ENCODE measurements at regions not wholly inside any gene's neighbourhood (a gene's known extent, or its start where the extent isn't known, plus 50 kb on each side); places are given as distances from the start of the nearest gene placed in this dataset.

- DNase-seq = no peak
These were observed 49.8 kb downstream of the PLCE1 start for GRCh38 chr10:94043431-94043990.

- DNase-seq = no peak
These were observed 52.4 kb downstream of the PLCE1 start for GRCh38 chr10:94046098-94046497.

- no peak for DNase-seq
These were observed 53.6 kb downstream of the PLCE1 start for GRCh38 chr10:94047293-94047692.

GRCh38 chr10:94049911-94050310 is 56.2 kb downstream of the PLCE1 start:
- DNase-seq = no peak

- DNase-seq = no peak
These were observed 58.5 kb downstream of the PLCE1 start for GRCh38 chr10:94052281-94052680.

- DNase-seq = no peak
These were observed 59.4 kb downstream of the PLCE1 start for GRCh38 chr10:94052866-94053791.

GRCh38 chr10:94059178-94059883 is 65.6 kb downstream of the PLCE1 start:
- DNase-seq = no peak

GRCh38 chr10:94061026-94061425 is 67.3 kb downstream of the PLCE1 start:
- no peak for DNase-seq

GRCh38 chr10:94062611-94063010 is 68.9 kb downstream of the PLCE1 start:
- DNase-seq = no peak

- DNase-seq = no peak
These were observed 71.6 kb downstream of the PLCE1 start for GRCh38 chr10:94065362-94065761.

- no peak for DNase-seq
These were observed 72.1 kb downstream of the PLCE1 start for GRCh38 chr10:94065787-94066186.

GRCh38 chr10:94066411-94066810 is 72.7 kb downstream of the PLCE1 start:
- DNase-seq = no peak

- DNase-seq = no peak
These were observed 76.2 kb downstream of the PLCE1 start for GRCh38 chr10:94069884-94070283.

GRCh38 chr10:94074462-94074861 is 80.7 kb downstream of the PLCE1 start:
- DNase-seq = no peak

GRCh38 chr10:94075506-94075905 is 81.8 kb downstream of the PLCE1 start:
- no peak for DNase-seq

- no peak for DNase-seq
These were observed 82.7 kb downstream of the PLCE1 start for GRCh38 chr10:94076325-94076841.

GRCh38 chr10:94077042-94077441 is 83.3 kb downstream of the PLCE1 start:
- DNase-seq = no peak

- DNase-seq = no peak
These were observed 86.4 kb downstream of the PLCE1 start for GRCh38 chr10:94080108-94080507.

- no peak for DNase-seq
These were observed 90.0 kb downstream of the PLCE1 start for GRCh38 chr10:94083662-94084265.

- DNase-seq = no peak
These were observed 90.6 kb downstream of the PLCE1 start for GRCh38 chr10:94084344-94084743.

GRCh38 chr10:94085288-94085687 is 91.6 kb downstream of the PLCE1 start:
- DNase-seq = no peak

GRCh38 chr10:94085766-94086437 is 92.2 kb downstream of the PLCE1 start:
- DNase-seq = no peak
